ENCODE measurements at regions not wholly inside any gene's neighbourhood (a gene's known extent, or its start where the extent isn't known, plus 50 kb on each side); places are given as distances from the start of the nearest gene placed in this dataset.

DNA sequence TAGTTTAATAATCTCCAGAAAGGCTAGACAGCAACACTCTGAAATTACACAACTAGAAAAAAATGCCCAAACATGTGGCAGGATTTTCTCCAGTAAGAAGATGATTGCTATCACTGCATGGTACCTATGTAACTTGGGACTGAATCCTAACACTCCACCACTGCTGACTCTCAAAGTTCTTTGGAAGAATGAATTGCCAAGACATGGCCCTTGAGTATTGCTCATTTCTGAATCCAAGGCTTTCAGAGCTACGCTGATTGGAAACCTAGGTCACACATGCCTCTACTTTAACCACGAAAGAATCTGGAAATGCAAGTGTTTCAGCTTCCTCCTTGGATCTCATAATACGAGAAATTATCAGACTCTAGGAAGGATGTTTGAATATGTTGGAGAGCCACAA, 167.5 kb upstream of the CELF2 start:
- no peak overlapping the region for H3K4me2 ChIP-seq (ENCODE audit: low read length)
- no peak overlapping the region for H3K9ac ChIP-seq (ENCODE audit: low read length)
- H3K4me1 ChIP-seq (ENCODE audit: control insufficient read depth in 1 of 2, insufficient read depth in 2 of 2, low read length in 2 of 2): no peaks in the 10 kb centered on the region
- no peaks in the 10 kb centered on the region for H3K9me2 ChIP-seq (ENCODE audit: insufficient read depth)
- no peak overlapping the region for H3K4me3 ChIP-seq (replicated peaks in 1 of 2; ENCODE audit: low read depth in 1 of 2, low read length in 2 of 2)
- ATAC-seq (no peak), DNase-seq (ENCODE audit: low read depth, low spot score) (no peak)
- BruUV-seq (replicated peaks): no TSS peak
- RAD21 ChIA-PET (ENCODE audit: low non-redundant PET in 1 of 2, low total read pairs in 2 of 2, uncharacterized antibody in 2 of 2, unreplicated experiment in 2 of 2): no interaction called here
- intact Hi-C loops (cut with micrococcal nuclease): no loop called here
- CTCF ChIA-PET: no interaction called here
- POLR2A ChIA-PET: no interaction called here
- H3K9me3 ChIP-seq (ENCODE audit: control insufficient read depth in 1 of 2, insufficient read depth in 1 of 2, low read depth in 1 of 2, low read length in 2 of 2): peaks cover 10 to 25% of the 10 kb centered on the region in 2 experiments; a peak in 2 of 4 replicates
- H4K20me1 ChIP-seq (ENCODE audit: insufficient read depth): no peaks in the 10 kb centered on the region
- TF ChIP-seq POLR2A (IDR thresholded peaks at IDR 0.05; ENCODE audit: borderline replicate concordance, extremely low read depth, insufficient read depth, insufficient read length): no peak
- TF ChIP-seq, protein P1, sequence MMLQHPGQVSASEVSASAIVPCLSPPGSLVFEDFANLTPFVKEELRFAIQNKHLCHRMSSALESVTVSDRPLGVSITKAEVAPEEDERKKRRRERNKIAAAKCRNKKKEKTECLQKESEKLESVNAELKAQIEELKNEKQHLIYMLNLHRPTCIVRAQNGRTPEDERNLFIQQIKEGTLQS (IDR thresholded peaks at IDR 0.05): no peak
- TF ChIP-seq ZNF274 (IDR thresholded peaks at IDR 0.05; ENCODE audit: low read depth, low read length): no peak
- TF ChIP-seq RAD21 (IDR thresholded peaks at IDR 0.05; ENCODE audit: low read depth): no peak
- TF ChIP-seq, protein P2, sequence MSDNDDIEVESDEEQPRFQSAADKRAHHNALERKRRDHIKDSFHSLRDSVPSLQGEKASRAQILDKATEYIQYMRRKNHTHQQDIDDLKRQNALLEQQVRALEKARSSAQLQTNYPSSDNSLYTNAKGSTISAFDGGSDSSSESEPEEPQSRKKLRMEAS (IDR thresholded peaks at IDR 0.05): no peak
- TF ChIP-seq JUND (IDR thresholded peaks at IDR 0.05): no peak
- no peak for TF ChIP-seq YY1 (IDR thresholded peaks at IDR 0.05; ENCODE audit: extremely low read depth, insufficient replicate concordance, low read depth, low read length)
- TF ChIP-seq CEBPB (IDR thresholded peaks at IDR 0.05; ENCODE audit: low read depth): no peak
- no peak for TF ChIP-seq ELF1 (IDR thresholded peaks at IDR 0.05; ENCODE audit: borderline replicate concordance, low read depth)
- TF ChIP-seq SRF (IDR thresholded peaks at IDR 0.05; ENCODE audit: low read depth): no peak
- no peak for TF ChIP-seq FOSL1 (IDR thresholded peaks at IDR 0.05; ENCODE audit: low read depth)
- no peak for TF ChIP-seq ZFX (IDR thresholded peaks at IDR 0.05)
- TF ChIP-seq, protein P3, sequence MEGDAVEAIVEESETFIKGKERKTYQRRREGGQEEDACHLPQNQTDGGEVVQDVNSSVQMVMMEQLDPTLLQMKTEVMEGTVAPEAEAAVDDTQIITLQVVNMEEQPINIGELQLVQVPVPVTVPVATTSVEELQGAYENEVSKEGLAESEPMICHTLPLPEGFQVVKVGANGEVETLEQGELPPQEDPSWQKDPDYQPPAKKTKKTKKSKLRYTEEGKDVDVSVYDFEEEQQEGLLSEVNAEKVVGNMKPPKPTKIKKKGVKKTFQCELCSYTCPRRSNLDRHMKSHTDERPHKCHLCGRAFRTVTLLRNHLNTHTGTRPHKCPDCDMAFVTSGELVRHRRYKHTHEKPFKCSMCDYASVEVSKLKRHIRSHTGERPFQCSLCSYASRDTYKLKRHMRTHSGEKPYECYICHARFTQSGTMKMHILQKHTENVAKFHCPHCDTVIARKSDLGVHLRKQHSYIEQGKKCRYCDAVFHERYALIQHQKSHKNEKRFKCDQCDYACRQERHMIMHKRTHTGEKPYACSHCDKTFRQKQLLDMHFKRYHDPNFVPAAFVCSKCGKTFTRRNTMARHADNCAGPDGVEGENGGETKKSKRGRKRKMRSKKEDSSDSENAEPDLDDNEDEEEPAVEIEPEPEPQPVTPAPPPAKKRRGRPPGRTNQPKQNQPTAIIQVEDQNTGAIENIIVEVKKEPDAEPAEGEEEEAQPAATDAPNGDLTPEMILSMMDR (IDR thresholded peaks at IDR 0.05 in 2 of 3, conservative IDR thresholded peaks at IDR 0.05 in 1 of 3; ENCODE audit: borderline replicate concordance in 1 of 3, insufficient read depth in 1 of 3, low read depth in 2 of 3, low read length in 2 of 3): no peak
- no peak for TF ChIP-seq SP1 (IDR thresholded peaks at IDR 0.05; ENCODE audit: low read depth)
- TF ChIP-seq EZH2 (IDR thresholded peaks at IDR 0.05): no peak
- TF ChIP-seq EGR1 (IDR thresholded peaks at IDR 0.05; ENCODE audit: low read depth): no peak
- H3K79me2 ChIP-seq (ENCODE audit: insufficient read depth, low read length): no peaks in the 10 kb centered on the region
- H3K27me3 ChIP-seq (ENCODE audit: insufficient read depth, low read length): no peaks in the 10 kb centered on the region
- H3K27ac ChIP-seq (ENCODE audit: low read depth, low read length): no peak overlapping the region
- no peaks in the 10 kb centered on the region for H3K36me3 ChIP-seq (ENCODE audit: control insufficient read depth in 1 of 2, insufficient read depth in 2 of 2, low read length in 2 of 2)
- no peak overlapping the region for H2AFZ ChIP-seq (ENCODE audit: low read depth, low read length, poor library complexity, severe bottlenecking)

Data from HCT116 (cell line).